ENCODE measurements at regions not wholly inside any gene's neighbourhood (a gene's known extent, or its start where the extent isn't known, plus 50 kb on each side); places are given as distances from the start of the nearest gene placed in this dataset.

- no peak for TF ChIP-seq ZNF384 (IDR thresholded peaks at IDR 0.05)
- no peak for TF ChIP-seq PKNOX1 (IDR thresholded peaks at IDR 0.05)
- TF ChIP-seq LEF1 (IDR thresholded peaks at IDR 0.05; ENCODE audit: borderline replicate concordance): no peak
- no peak for TF ChIP-seq CTBP1 (IDR thresholded peaks at IDR 0.05; ENCODE audit: borderline replicate concordance)
- TF ChIP-seq FOXM1 (IDR thresholded peaks at IDR 0.05; ENCODE audit: borderline replicate concordance): no peak
- TF ChIP-seq TARDBP (IDR thresholded peaks at IDR 0.05): no peak
Measured at GRCh38 chr19:28437390-28438346, 775.3 kb downstream of the UQCRFS1 start.
